Hepatocyte (in vitro differentiated cells): ENCODE measurements at regions not wholly inside any gene's neighbourhood (a gene's known extent, or its start where the extent isn't known, plus 50 kb on each side); places are given as distances from the start of the nearest gene placed in this dataset.

Source experiments
- EZH2phosphoT487 ChIP-seq: fragments of 200-600 bp; sonication (generic); IDR thresholded peaks from one replicate; pipeline ENCODE4 v1.6.1; 2018; ENCODE audit warnings: antibody characterized with exemption, mild to moderate bottlenecking, low read depth, moderate library complexity; ENCODE audit not compliant: unreplicated experiment, severe bottlenecking
- TF ChIP-seq, protein P1 (sequence below): fragments of 200-600 bp; sonication (generic); IDR thresholded peaks from 2 replicates; pipeline ENCODE4 v1.5.1; 2016; ENCODE audit warnings: antibody characterized with exemption, mild to moderate bottlenecking; ENCODE audit not compliant: poor library complexity

DNA sequence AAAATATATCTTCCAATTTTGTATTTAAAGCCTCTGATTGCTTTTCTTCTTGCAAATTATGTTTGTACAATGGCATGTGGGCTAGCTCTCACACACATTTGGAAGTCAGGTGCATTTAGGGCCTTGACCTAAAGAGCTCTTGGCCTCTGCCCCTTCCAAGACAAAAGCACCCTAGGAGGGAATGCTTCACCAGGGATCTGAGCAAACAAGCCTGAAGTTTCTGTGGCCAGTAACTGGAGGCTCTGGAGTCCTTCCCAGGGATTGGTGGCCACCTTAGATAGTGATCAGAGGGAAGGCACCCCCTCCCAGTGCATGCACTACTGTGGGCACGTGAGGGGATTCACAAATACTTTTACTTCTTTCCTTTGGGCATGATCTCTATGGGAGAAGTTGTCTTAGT is 60.3 kb upstream of the DIPK2B start:
- TF ChIP-seq EZH2phosphoT487, result no peak
- TF ChIP-seq, protein P1, sequence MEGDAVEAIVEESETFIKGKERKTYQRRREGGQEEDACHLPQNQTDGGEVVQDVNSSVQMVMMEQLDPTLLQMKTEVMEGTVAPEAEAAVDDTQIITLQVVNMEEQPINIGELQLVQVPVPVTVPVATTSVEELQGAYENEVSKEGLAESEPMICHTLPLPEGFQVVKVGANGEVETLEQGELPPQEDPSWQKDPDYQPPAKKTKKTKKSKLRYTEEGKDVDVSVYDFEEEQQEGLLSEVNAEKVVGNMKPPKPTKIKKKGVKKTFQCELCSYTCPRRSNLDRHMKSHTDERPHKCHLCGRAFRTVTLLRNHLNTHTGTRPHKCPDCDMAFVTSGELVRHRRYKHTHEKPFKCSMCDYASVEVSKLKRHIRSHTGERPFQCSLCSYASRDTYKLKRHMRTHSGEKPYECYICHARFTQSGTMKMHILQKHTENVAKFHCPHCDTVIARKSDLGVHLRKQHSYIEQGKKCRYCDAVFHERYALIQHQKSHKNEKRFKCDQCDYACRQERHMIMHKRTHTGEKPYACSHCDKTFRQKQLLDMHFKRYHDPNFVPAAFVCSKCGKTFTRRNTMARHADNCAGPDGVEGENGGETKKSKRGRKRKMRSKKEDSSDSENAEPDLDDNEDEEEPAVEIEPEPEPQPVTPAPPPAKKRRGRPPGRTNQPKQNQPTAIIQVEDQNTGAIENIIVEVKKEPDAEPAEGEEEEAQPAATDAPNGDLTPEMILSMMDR, result no peak
